WI38 (cell line): ENCODE measurements at regions not wholly inside any gene's neighbourhood (a gene's known extent, or its start where the extent isn't known, plus 50 kb on each side); places are given as distances from the start of the nearest gene placed in this dataset.
"Not testable (repeated sequence)": the region's sequence is repeated elsewhere in the genome, so short reads cannot be mapped to it uniquely, and the experiment has no call there.

Experiments used
- H3K4me3 ChIP-seq: 2 replicates; pipeline ENCODE4 v1.5.1; 2011; ENCODE audit warnings: low read depth, mild to moderate bottlenecking, control low read depth, low read length
- TF ChIP-seq, protein P1 (sequence below): IDR thresholded peaks from 2 replicates; pipeline ENCODE4 v1.5.1; 2012; ENCODE audit warnings: low read depth, mild to moderate bottlenecking, control low read depth, low read length

DNA sequence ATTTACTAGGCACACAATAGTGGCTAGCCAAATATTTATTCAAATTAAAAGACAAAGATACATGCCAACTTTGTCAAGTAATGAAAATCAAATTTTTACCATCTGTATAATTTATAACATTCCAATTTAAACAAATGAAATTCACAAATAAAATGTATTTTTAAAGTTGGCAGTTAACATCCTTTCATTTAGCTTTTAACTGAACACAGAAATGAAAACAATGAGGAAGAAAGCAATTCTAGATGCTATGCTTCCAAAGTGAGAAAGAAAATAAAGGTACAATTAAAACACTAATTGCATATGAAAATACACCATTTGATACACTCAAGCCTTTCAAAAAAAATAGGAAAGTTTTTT, 123.1 kb downstream of the MPP7 start:
- TF ChIP-seq, protein P1, sequence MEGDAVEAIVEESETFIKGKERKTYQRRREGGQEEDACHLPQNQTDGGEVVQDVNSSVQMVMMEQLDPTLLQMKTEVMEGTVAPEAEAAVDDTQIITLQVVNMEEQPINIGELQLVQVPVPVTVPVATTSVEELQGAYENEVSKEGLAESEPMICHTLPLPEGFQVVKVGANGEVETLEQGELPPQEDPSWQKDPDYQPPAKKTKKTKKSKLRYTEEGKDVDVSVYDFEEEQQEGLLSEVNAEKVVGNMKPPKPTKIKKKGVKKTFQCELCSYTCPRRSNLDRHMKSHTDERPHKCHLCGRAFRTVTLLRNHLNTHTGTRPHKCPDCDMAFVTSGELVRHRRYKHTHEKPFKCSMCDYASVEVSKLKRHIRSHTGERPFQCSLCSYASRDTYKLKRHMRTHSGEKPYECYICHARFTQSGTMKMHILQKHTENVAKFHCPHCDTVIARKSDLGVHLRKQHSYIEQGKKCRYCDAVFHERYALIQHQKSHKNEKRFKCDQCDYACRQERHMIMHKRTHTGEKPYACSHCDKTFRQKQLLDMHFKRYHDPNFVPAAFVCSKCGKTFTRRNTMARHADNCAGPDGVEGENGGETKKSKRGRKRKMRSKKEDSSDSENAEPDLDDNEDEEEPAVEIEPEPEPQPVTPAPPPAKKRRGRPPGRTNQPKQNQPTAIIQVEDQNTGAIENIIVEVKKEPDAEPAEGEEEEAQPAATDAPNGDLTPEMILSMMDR = no peak
- no peak overlapping the region for H3K4me3 ChIP-seq

DNA sequence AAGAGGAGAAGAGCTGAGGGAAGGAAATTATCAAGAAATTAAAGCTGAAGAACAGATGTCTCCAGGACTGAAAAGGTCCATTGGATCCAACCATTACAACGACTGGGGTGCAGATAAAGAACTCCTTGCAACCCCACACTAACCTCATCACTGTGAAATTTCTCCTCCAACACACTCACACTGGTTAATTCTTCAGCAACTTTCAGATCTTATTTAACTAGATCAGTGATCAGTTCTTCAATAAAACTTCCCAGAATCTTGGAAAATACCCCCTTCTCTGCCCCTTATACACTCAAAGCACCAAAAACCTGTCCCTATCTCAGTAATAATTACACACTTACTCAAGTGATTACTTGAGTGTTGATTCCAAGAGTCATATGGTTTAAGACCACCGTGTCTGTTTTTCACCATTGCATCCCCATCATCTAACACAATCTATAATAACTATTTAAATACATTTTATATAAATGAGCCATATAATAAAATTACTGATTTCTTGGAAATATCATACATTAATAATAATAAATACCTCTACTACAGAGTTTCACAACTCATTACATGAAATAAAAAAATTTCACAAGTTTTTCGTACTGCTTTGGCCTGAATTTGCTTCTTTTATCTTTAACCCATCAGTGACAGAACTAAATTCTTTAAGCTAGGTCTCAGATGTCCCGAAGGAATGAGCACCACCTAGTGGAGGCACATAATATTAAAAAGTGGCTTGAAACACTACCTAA, 123.7 kb downstream of the MPP7 start:
- TF ChIP-seq, protein P1 = peak; percentile 38
- no peak overlapping the region for H3K4me3 ChIP-seq

DNA sequence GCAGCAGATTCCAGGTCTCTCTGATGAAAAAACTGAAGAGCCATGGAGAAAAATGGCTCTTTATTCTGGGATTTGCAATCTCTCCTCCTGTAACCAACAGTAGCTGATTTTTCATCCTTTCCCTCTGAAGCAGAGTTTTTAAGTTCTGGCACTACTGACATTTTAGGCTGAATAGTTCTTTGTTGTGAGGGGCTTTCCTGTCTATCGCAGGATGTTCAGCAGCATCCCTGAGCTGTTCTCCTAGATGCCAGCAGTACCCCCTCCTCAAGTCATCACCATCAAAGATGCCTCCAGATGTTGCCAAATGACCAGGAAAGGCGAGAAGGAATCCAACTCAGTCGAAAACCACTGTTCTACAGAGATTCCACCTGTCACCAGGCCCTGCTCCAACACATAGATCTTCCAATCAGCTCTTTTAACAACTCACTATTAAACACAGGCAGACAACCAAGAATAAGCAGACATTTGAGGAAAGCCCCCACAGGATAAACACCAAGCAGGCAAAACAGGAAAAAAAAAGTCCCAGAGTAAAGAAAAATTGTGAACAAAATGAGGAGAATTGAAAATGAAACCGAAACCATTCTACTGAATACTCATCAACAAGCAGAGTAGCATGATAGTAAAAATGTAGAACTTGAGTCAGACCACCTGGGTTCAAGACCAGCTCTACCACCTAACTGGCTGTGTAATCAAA, 124.8 kb downstream of the MPP7 start:
- TF ChIP-seq, protein P1 = no peak
- H3K4me3 ChIP-seq = no peak overlapping the region; the same call in 1 of the 2 replicates

DNA sequence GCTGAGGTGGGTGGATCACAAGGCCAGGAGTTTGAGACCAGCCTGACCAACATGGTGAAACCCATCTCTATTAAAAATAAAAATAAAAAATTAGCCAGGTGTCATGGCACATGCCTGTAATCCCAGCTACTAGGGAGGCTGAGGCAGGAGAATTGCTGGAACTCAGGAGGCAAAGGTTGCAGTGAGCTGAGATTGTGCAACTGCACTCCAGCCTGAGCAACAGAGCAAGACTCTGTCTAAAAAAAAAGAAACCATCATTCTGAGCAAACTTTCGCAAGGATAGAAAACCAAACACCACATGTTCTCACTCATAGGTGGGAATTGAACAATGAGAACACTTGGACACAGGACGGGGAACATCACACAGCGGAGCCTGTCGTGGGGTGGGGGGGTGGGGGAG, 126.4 kb downstream of the MPP7 start:
- not testable (repeated sequence) for H3K4me3 ChIP-seq

DNA sequence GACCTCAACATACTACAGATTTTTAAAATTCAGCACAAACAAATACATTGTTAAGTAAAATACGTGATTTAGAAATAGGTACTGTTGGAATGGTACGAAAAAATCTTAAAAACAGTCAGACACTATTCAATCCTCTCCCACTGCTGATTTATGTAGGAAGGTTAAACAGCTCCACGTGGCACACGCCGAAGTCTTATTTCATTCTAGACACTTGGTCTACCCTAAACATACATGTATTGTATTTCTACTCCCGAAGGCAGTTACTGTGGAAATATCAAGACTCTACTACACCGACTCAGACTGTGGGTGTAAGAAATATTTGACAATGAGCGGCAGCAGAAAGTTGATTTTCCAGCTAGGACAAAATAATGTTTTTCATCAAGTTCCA, 130.6 kb downstream of the MPP7 start:
- TF ChIP-seq, protein P1 = no peak
- no peak overlapping the region for H3K4me3 ChIP-seq

DNA sequence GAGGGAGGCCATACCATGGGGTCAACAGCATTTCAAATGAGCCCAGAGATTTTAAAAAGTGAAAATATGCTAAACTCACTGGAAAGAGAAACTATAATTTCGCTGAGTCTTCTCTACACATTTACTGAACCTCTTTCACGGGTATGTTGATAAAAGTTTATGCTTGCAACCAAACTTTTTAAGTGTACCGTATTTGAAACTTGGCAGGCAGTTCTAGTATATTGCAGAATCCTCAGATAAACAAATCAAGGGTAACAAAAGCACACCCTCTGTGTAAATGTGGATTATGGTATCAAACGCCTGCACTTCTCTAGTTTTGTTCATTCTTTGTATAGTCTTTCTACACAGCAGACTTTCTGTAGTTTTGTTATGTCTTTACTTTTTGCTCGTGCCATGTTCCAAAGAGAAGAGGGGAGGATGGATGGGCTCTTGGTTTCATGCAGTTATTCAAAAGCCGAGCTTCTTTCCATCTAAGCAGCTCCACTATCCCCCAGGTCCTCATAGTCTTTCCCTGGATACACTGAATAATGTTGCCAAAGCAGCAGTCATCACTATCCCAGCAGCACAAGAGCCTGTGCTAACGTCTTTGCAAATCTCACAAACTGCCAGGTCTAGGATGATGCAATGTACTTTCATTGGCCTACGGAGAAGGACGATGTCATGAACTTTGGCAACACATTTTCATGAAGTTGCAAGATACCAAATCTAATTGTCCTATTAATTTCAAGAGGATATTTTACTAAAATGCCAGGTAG, 131.2 kb downstream of the MPP7 start:
- TF ChIP-seq, protein P1 = no peak
- H3K4me3 ChIP-seq = no peak overlapping the region

DNA sequence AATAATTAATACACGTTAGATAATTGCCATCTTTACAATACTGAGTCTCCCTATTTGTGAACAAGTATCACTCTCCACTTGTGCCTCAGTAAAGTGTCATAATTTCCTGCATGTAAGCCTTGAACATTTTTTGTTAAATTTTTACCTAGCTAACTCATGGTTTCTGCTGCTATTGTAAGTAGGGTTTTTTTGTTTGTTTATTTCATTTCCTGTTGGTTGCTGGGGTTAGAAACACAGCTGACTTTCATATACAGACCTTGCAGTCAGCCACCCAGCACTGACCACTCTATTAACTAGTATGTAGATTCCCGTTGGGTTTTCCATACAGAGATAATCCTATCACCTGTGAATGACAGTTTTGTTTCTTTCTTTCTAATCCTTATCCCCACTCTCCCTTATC, 133.3 kb downstream of the MPP7 start:
- TF ChIP-seq, protein P1 = no peak
- no peak overlapping the region for H3K4me3 ChIP-seq
